ENCODE measurements at regions not wholly inside any gene's neighbourhood (a gene's known extent, or its start where the extent isn't known, plus 50 kb on each side); places are given as distances from the start of the nearest gene placed in this dataset.

GRCh38 chr3:24831221-24831620, 336.6 kb upstream of the THRB start:
- Histone ChIP-seq H2AFZ (no peak overlapping the region), H3K36me3 (ENCODE audit: insufficient read depth) (no peaks in the 10 kb centered on the region), H3K4me2 (peak overlapping the region; percentile 99), H3K79me2 (replicated peaks; ENCODE audit: insufficient read depth) (no peaks in the 10 kb centered on the region), H3K27me3 (ENCODE audit: insufficient read depth) (peaks cover 63% of the 10 kb centered on the region), H3K4me3 (peak overlapping the region; percentile 85; the same call in 1 of the 2 replicates), H3K9me2 (ENCODE audit: insufficient read depth) (peaks cover 3% of the 10 kb centered on the region; the same call in 1 of the 2 replicates), H3K4me1 (ENCODE audit: insufficient read depth) (peaks cover 7% of the 10 kb centered on the region), H4K20me1 (replicated peaks; ENCODE audit: insufficient read depth) (no peaks in the 10 kb centered on the region; the same call in 1 of the 2 replicates), H3K27ac (ENCODE audit: low read depth) (no peak overlapping the region), H3F3A (replicated peaks; ENCODE audit: low read depth) (no peaks in the 10 kb centered on the region)
- H3K4me1 Mint-ChIP-seq = peaks cover 10% of the 10 kb centered on the region
- no peak overlapping the region for H3K27ac Mint-ChIP-seq
- H3K27me3 Mint-ChIP-seq (ENCODE audit: insufficient read depth, low read depth, poor library complexity) = peaks cover 40% of the 10 kb centered on the region
- TF ChIP-seq, protein P1, sequence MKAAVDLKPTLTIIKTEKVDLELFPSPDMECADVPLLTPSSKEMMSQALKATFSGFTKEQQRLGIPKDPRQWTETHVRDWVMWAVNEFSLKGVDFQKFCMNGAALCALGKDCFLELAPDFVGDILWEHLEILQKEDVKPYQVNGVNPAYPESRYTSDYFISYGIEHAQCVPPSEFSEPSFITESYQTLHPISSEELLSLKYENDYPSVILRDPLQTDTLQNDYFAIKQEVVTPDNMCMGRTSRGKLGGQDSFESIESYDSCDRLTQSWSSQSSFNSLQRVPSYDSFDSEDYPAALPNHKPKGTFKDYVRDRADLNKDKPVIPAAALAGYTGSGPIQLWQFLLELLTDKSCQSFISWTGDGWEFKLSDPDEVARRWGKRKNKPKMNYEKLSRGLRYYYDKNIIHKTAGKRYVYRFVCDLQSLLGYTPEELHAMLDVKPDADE (IDR thresholded peaks at IDR 0.05) = no peak
- TF ChIP-seq NANOG (IDR thresholded peaks at IDR 0.05; ENCODE audit: borderline replicate concordance) = no peak
- no peaks in the 10 kb centered on the region; the same call in 2 of the 3 replicates for H3K9me3 Mint-ChIP-seq
- DNase-seq (ENCODE audit: low spot score) (no peak), ATAC-seq (no peak)
- H3K36me3 Mint-ChIP-seq (ENCODE audit: low read depth) = no peaks in the 10 kb centered on the region
- no peak overlapping the region for H3K4me3 Mint-ChIP-seq

GRCh38 chr3:24832891-24833290, 338.2 kb upstream of the THRB start:
- peak overlapping the region; percentile 12; the same call in 1 of the 2 replicates for H2AFZ ChIP-seq
- H3F3A ChIP-seq (replicated peaks; ENCODE audit: low read depth) = no peaks in the 10 kb centered on the region
- Mint-ChIP-seq H3K4me3 (no peak overlapping the region), H3K9me3 (no peaks in the 10 kb centered on the region; the same call in 2 of the 3 replicates), H3K4me1 (peaks cover 10% of the 10 kb centered on the region), H3K27me3 (ENCODE audit: insufficient read depth, low read depth, poor library complexity) (peaks cover 32% of the 10 kb centered on the region), H3K27ac (no peak overlapping the region), H3K36me3 (ENCODE audit: low read depth) (no peaks in the 10 kb centered on the region)
- no peaks in the 10 kb centered on the region for H3K9me2 ChIP-seq (ENCODE audit: insufficient read depth)
- no peaks in the 10 kb centered on the region for H3K79me2 ChIP-seq (replicated peaks; ENCODE audit: insufficient read depth)
- H3K27ac ChIP-seq (ENCODE audit: low read depth) = no peak overlapping the region
- peaks cover 49% of the 10 kb centered on the region for H3K27me3 ChIP-seq (ENCODE audit: insufficient read depth)
- DNase-seq (ENCODE audit: low spot score) (no peak), ATAC-seq (no peak)
- H3K36me3 ChIP-seq (ENCODE audit: insufficient read depth) = no peaks in the 10 kb centered on the region
- H3K4me1 ChIP-seq (ENCODE audit: insufficient read depth) = peaks cover 7% of the 10 kb centered on the region
- no peak overlapping the region for H3K4me2 ChIP-seq
- H3K4me3 ChIP-seq = no peak overlapping the region
- H4K20me1 ChIP-seq (replicated peaks; ENCODE audit: insufficient read depth) = no peaks in the 10 kb centered on the region; the same call in 1 of the 2 replicates
- no peak for TF ChIP-seq EZH2phosphoT487 (IDR thresholded peaks at IDR 0.05; ENCODE audit: unreplicated experiment)
- no peak for TF ChIP-seq STAT1 (IDR thresholded peaks at IDR 0.05; ENCODE audit: unreplicated experiment)
- TF ChIP-seq, protein P1 (IDR thresholded peaks at IDR 0.05) = no peak
- no peak for TF ChIP-seq JUNB (IDR thresholded peaks at IDR 0.05; ENCODE audit: unreplicated experiment)
- no peak for TF ChIP-seq ZNF331 (CRISPR knock-in tag; IDR thresholded peaks at IDR 0.05; ENCODE audit: low read depth)
- TF ChIP-seq NANOG (IDR thresholded peaks at IDR 0.05; ENCODE audit: borderline replicate concordance) = no peak
- TF ChIP-seq ZNF462 (CRISPR knock-in tag; IDR thresholded peaks at IDR 0.05) = no peak
- no peak for TF ChIP-seq REST (IDR thresholded peaks at IDR 0.05; ENCODE audit: unreplicated experiment)
- TF ChIP-seq EZH2 (IDR thresholded peaks at IDR 0.05; ENCODE audit: low read depth, unreplicated experiment) = no peak
- TF ChIP-seq CREB1 (CRISPR knock-in tag; IDR thresholded peaks at IDR 0.05; ENCODE audit: low read depth) = no peak
